Activated CD4-positive, alpha-beta T cell treated with anti-CD3 and anti-CD28 coated beads for 4 hours (primary cell): ENCODE measurements at regions not wholly inside any gene's neighbourhood (a gene's known extent, or its start where the extent isn't known, plus 50 kb on each side); places are given as distances from the start of the nearest gene placed in this dataset.

Source experiments
- DNase-seq, 2 donors: peaks; one replicate each; pipeline ENCODE4 v3.0.0-alpha.2; 2020

DNA sequence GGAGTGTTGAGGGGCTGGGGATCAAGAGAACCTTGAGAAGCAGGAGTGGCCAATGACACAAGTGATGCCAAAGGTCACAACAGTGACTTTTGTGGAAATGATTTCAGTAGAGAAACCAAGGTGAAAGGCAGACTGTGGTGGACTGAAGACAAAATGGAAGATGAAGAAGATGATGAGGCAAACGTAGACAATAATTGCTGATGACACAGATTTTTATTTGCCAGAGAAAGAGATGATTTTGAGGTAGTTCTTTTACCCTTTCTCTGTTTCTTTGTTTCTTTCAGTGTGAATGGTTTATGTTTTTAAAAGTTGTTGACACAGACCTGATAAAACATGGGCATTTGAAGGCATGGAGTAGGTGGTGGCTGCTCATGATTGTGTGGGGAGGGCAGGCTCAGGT lies 121.0 kb upstream of the ARGLU1 start:
- no peak for DNase-seq

DNA sequence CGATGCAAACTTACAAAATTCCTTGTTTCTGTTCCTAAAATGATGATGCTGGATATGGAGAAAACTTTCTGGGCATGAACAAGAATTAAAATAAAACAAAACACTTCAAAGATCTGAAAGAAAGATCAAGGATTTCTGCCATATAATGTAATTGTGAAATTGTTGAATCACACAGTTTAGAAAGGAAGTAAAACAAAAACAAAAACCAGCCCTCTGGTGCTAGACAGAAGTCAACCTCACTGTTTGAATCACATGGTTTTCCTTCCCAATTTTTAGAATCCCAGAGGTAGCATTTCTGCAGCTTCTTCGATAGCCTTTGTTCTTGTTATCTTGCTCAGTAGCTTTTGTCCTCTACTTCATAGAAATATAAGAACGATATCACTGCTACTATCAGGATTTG lies 118.2 kb upstream of the ARGLU1 start:
- no peak for DNase-seq

GRCh38 chr13:106685143-106685542 lies 117.2 kb upstream of the ARGLU1 start:
- no peak for DNase-seq

GRCh38 chr13:106683918-106684317 lies 116.0 kb upstream of the ARGLU1 start:
- no peak for DNase-seq

DNA sequence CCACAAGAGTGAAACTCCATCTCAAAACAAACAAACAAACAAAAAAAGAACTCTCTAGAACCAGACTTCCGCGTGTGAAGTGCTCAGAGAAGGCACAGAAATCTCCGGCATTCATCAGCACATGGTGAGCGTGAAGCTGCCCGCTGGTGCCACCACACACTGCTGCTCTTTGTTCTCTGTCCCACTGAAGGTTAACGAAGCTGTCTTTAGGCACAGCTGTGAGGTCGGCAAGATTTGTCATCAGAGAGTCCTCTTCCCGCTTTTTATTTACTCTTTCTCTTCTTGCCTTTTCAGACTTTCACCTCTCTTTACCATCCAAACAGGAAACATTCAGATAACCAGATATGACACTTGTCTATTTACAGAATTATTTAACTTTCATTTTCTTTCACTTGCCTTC lies 115.2 kb upstream of the ARGLU1 start:
- DNase-seq = no peak

- no peak for DNase-seq
Observed at GRCh38 chr13:106681997-106682396, 114.1 kb upstream of the ARGLU1 start.

DNA sequence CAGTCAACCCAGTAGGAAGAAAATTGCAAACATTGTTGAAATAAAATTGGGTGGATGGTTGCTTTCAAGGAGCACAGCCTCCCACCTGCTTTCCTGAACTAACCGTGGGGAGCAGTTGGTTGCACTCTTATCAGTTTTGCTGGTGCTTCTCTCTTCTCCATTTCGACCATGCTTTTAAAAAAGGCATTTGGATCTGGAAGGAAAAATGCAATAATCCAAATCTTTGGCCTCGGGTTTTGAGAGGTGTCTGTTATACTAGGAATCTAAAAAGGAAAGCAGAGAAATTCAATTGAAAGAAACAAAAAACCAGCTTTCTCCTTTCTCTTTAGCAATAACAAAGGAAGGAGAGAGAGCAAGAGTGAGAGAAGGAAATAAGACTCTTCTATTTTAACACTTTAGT lies 113.6 kb upstream of the ARGLU1 start:
- DNase-seq = no peak

DNA sequence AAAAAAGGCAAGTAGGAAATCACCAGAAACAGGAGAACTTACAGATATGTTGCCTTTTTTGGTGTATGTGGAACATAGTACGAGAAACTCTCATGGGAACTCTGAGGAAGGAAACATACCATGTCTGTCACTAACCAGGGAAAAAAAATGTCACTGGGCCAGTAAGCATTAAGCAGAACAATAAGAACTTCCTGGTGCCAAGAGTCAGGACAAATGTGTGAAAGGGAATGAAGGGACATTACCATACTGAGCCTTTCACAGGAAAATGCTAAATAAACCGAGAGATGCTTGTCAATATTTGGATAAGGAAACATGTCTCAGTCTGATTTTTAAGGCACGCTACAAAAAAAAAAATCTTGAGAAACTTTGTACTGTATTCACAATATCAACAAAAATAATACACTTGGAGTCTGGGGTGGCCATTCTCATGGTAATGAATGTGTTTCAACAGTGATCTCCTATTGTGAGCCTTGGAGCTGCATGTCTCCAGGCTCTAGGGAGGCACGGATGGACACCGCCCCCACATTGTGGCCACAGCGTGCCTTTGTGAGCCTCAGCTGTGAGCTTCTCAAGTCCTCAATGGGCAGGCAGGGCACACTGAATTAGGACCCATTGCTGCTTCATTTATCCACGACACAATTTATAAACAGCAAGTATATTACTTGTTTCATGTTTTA lies 113.0 kb upstream of the ARGLU1 start:
- DNase-seq = no peak

DNA sequence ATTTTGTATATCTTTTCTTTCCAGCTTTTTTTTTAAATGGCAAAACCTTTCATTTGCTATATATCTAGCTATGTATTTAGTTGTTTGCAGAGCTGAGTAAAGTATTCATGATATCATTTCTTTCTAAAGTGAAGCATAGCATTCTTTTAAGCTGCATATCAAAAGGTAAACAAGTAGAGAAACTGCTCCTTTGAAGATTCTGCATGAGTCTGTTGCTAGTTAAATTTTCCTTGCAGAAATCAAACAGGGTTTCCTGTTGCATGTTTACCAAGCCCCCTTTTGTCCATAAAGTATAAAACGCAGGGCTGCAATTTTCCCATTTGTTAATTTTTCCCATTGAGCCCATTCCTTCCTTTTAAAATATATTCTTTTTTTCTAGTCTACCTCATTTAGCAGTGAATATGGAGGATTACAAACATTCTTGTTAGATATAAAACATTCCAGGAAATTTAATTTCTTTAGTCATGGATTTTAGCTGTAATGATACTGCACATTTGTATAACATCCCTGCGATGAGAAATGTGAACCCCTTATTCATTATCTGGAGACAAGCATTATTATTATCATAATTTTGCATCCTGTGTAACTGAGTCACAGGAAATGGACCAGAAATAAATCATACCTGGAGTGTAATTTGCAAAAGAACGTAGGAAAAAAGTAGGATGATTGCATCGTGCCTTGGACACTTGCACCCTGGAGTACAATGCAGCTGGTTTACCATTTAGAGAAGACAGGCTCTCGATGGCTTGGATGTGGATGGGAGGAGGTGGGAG lies 110.9 kb upstream of the ARGLU1 start:
- no peak for DNase-seq

DNA sequence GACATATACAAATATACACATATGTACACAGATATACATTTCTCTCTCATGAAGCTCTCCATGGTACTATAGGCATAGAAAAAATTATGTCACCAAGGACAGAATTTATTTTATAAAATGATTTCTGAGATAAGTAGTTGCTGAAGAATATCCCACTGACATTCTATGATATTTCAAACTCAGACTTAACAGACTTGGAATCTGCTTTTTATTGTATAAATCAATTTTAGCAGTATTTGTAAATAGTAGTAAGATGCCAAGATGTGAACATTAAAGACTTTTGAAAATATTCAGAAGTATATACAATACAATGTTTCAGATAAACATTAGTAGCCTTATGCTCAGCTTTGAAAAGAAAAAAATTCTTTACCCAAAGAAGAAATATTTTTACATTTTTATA lies 107.4 kb upstream of the ARGLU1 start:
- DNase-seq = no peak

DNA sequence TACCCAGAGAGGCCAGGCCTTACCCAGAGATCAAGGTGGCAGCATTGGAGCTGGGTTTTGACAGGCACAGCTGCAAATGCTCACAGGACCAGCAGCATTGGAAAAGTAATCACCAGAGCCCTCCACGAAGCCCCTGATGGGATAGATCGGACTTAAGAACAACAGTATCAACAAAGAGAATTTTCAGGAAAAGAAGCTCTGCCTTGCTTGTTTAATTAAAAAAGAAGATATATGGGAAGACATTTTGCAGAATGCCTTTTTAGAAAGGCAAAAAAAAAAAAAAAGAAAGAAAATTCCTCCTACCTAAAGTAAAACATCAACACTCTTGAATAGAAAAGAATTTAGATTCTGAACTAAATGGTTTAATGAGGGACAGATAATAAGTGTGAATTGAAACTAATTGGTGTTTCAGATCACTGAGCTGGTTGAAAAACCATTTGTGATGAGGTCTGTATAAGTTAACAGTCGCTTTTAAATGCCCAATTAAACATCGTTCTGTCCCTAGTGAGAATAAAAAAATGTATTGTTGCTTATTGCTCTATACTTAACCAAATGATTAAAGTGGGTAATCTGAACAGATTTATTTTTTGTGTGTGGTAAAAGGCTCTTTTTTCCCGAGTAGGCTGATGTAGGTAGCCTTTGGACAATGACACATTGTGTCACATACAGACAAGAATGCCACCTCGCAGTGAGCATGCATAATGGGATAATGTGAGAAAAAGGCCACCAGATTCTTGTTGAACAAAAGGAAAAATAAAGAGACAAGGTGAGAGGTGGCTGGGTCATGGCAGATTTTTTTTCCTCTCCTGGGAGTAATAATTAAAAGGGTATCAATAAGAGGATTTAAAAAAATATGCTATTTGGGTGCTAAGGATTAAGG lies 93.0 kb upstream of the ARGLU1 start:
- DNase-seq = no peak

GRCh38 chr13:106657104-106657503 lies 89.2 kb upstream of the ARGLU1 start:
- DNase-seq = no peak

DNA sequence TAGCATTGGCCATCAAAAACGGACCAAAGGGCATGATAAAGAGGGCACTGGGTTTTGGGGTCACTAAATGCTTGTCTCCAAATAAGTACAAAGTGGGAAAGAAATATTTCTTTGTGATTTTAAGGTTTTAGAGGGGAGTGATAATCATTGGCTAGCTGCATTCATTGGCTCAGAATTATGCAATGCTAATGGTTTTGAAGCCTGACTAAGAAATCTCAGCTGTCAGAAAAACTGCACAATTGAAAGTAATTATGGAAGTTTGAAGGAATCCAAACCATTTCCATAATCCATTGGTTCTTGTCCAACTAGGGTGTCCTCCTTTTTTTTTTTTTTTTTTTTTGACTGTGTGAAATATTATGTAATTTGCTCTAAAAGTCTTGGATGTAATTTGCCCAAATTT lies 88.2 kb upstream of the ARGLU1 start:
- no peak for DNase-seq

GRCh38 chr13:106651442-106651841 lies 83.5 kb upstream of the ARGLU1 start:
- DNase-seq = no peak

DNA sequence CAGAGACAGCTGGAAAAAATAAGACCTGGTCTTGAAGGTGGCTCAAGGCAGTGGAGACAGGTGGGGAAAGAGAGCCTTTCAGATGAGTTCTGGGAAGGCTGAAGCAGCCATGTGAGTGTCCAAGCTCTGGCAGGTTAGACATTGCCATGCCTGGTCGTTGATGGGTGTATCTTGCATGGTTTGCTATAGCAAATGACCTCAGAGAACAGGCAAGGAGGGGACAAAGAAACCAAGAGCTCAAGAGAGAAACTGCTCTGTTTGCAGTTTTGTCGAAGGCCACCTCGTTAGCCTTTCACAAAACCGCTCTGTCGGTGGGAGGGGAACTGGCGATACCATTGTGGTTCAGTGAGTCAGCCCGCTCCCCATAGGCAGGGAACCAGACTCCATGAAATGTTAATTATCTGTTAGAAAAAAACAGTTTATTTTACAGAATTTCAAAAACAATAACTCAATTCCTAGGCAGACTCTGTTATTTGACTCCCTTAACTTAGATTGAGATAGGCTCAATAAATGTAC lies 82.8 kb upstream of the ARGLU1 start:
- DNase-seq = no peak

GRCh38 chr13:106649495-106649894 lies 81.6 kb upstream of the ARGLU1 start:
- no peak for DNase-seq

GRCh38 chr13:106640515-106640914 lies 72.6 kb upstream of the ARGLU1 start:
- no peak for DNase-seq

GRCh38 chr13:106637519-106637918 lies 69.6 kb upstream of the ARGLU1 start:
- no peak for DNase-seq

GRCh38 chr13:106636492-106636891 lies 68.6 kb upstream of the ARGLU1 start:
- DNase-seq = no peak

GRCh38 chr13:106635616-106636015 lies 67.7 kb upstream of the ARGLU1 start:
- DNase-seq = no peak

GRCh38 chr13:106633321-106633720 lies 65.4 kb upstream of the ARGLU1 start:
- no peak for DNase-seq

GRCh38 chr13:106630650-106631049 lies 62.7 kb upstream of the ARGLU1 start:
- no peak for DNase-seq

GRCh38 chr13:106630162-106630561 lies 62.2 kb upstream of the ARGLU1 start:
- DNase-seq = no peak
